NCI-H2029 treated with DMSO at 0.1 percent for 48 hours (cell line): ENCODE measurements at regions not wholly inside any gene's neighbourhood (a gene's known extent, or its start where the extent isn't known, plus 50 kb on each side); places are given as distances from the start of the nearest gene placed in this dataset.
A peak's percentile ranks its signal among the peaks of the same experiment; 100 is the strongest.
"Not testable (repeated sequence)": the region's sequence is repeated elsewhere in the genome, so short reads cannot be mapped to it uniquely, and the experiment has no call there.

Source experiments
- DNase-seq: peaks from one replicate; lab custom pipeline; 2025; lab: John Stamatoyannopoulos, UW

- DNase-seq: not testable (repeated sequence)
These were observed 60.0 kb upstream of the GPC3 start for GRCh38 chrX:134045372-134045771.

GRCh38 chrX:134067107-134067506 lies 81.7 kb upstream of the GPC3 start:
- DNase-seq: not testable (repeated sequence)

GRCh38 chrX:134071899-134072298 lies 86.5 kb upstream of the GPC3 start:
- DNase-seq: not testable (repeated sequence)

- no peak for DNase-seq
These were observed 87.9 kb upstream of the GPC3 start for GRCh38 chrX:134073341-134073740.

- no peak for DNase-seq
These were observed 88.8 kb upstream of the GPC3 start for GRCh38 chrX:134074151-134074550.

- DNase-seq: no peak
These were observed 90.7 kb upstream of the GPC3 start for GRCh38 chrX:134075894-134076718.

GRCh38 chrX:134095366-134095765 lies 110.0 kb upstream of the GPC3 start:
- no peak for DNase-seq

- no peak for DNase-seq
These were observed 116.2 kb upstream of the GPC3 start for GRCh38 chrX:134101636-134102035.

GRCh38 chrX:134115270-134115669 lies 121.7 kb upstream of the CCDC160 start:
- DNase-seq: no peak

- no peak for DNase-seq
These were observed 99.6 kb upstream of the CCDC160 start for GRCh38 chrX:134137341-134137740.

GRCh38 chrX:134139090-134139489 lies 97.9 kb upstream of the CCDC160 start:
- no peak for DNase-seq

- DNase-seq: no peak
These were observed 92.8 kb upstream of the CCDC160 start for GRCh38 chrX:134144231-134144630.

GRCh38 chrX:134146493-134146892 lies 90.5 kb upstream of the CCDC160 start:
- DNase-seq: no peak

- no peak for DNase-seq
These were observed 88.8 kb upstream of the CCDC160 start for GRCh38 chrX:134148172-134148692.

- DNase-seq: no peak
These were observed 78.0 kb upstream of the CCDC160 start for GRCh38 chrX:134158821-134159512.

GRCh38 chrX:134161162-134161561 lies 75.8 kb upstream of the CCDC160 start:
- no peak for DNase-seq

- DNase-seq: no peak
These were observed 75.0 kb upstream of the CCDC160 start for GRCh38 chrX:134162032-134162431.

GRCh38 chrX:134163836-134164235 lies 73.1 kb upstream of the CCDC160 start:
- no peak for DNase-seq

GRCh38 chrX:134167591-134168203 lies 69.3 kb upstream of the CCDC160 start:
- no peak for DNase-seq

GRCh38 chrX:134171661-134172587 lies 65.1 kb upstream of the CCDC160 start:
- peak; percentile 24 for DNase-seq

GRCh38 chrX:134172588-134173259 lies 64.3 kb upstream of the CCDC160 start:
- no peak for DNase-seq
